Neural progenitor cell (in vitro differentiated cells): ENCODE measurements at regions not wholly inside any gene's neighbourhood (a gene's known extent, or its start where the extent isn't known, plus 50 kb on each side); places are given as distances from the start of the nearest gene placed in this dataset.
"Not testable (repeated sequence)": the region's sequence is repeated elsewhere in the genome, so short reads cannot be mapped to it uniquely, and the experiment has no call there.

Experiments
- DNase-seq: peaks from one replicate; pipeline ENCODE4 v3.0.0-alpha.2; 2016; ENCODE audit warnings: low spot score
- H2AFZ ChIP-seq: fragments of 200-600 bp; sonication (generic); replicated peaks from 2 replicates; pipeline ENCODE4 v1.6.1; 2016; ENCODE audit warnings: antibody characterized with exemption
- H3F3A ChIP-seq: fragments of 200-600 bp; sonication (generic); 2 replicates; pipeline ENCODE4 v1.6.1; 2016; ENCODE audit warnings: antibody characterized with exemption, low read depth
- H3K27ac ChIP-seq: fragments of 200-600 bp; sonication (generic); 2 replicates; pipeline ENCODE4 v1.5.1; 2016; ENCODE audit warnings: mild to moderate bottlenecking
- H3K27me3 ChIP-seq: fragments of 200-600 bp; sonication (generic); 2 replicates; pipeline ENCODE4 v1.6.1; 2016; ENCODE audit warnings: mild to moderate bottlenecking, moderate library complexity
- H3K36me3 ChIP-seq: fragments of 200-600 bp; sonication (generic); 2 replicates; pipeline ENCODE4 v1.5.1; 2016
- H3K4me1 ChIP-seq: fragments of 200-600 bp; sonication (generic); 2 replicates; pipeline ENCODE4 v1.6.1; 2016; ENCODE audit warnings: mixed run types
- H3K4me2 ChIP-seq: fragments of 200-600 bp; sonication (generic); 2 replicates; pipeline ENCODE4 v1.6.1; 2016
- H3K4me3 ChIP-seq: fragments of 200-600 bp; sonication (generic); 2 replicates; pipeline ENCODE4 v1.5.1; 2016
- H3K79me2 ChIP-seq: fragments of 200-600 bp; sonication (generic); 2 replicates; pipeline ENCODE4 v1.6.1; 2016; ENCODE audit warnings: low read depth
- H3K9ac ChIP-seq: fragments of 200-600 bp; sonication (generic); 2 replicates; pipeline ENCODE4 v1.6.1; 2016
- H3K9me3 ChIP-seq: fragments of 200-600 bp; sonication (generic); 2 replicates; pipeline ENCODE4 v1.5.1; 2016; ENCODE audit warnings: low read depth
- H4K20me1 ChIP-seq: fragments of 200-600 bp; sonication (generic); 2 replicates; pipeline ENCODE4 v1.6.1; 2016; ENCODE audit warnings: low read depth
- H3K27ac Mint-ChIP-seq: 3 replicates; pipeline ENCODE4 v1.8.0; 2021; ENCODE audit warnings: mixed read lengths
- H3K27me3 Mint-ChIP-seq: 2 replicates; pipeline ENCODE4 v1.8.0; 2022; ENCODE audit warnings: low read depth, mild to moderate bottlenecking, inconsistent platforms, moderate library complexity, mixed read lengths; ENCODE audit not compliant: insufficient read depth
- H3K36me3 Mint-ChIP-seq: 3 replicates; pipeline ENCODE4 v1.8.0; 2021; ENCODE audit warnings: mixed read lengths
- H3K4me1 Mint-ChIP-seq: 3 replicates; pipeline ENCODE4 v1.8.0; 2021; ENCODE audit warnings: mixed read lengths
- H3K4me3 Mint-ChIP-seq: 3 replicates; pipeline ENCODE4 v1.8.0; 2021; ENCODE audit warnings: mild to moderate bottlenecking, moderate library complexity, mixed read lengths
- H3K9me3 Mint-ChIP-seq: 3 replicates; pipeline ENCODE4 v1.8.0; 2020; ENCODE audit warnings: mixed read lengths
- CTCF ChIP-seq: fragments of 200-600 bp; sonication (generic); IDR thresholded peaks from 2 replicates; pipeline ENCODE4 v1.5.1; 2017; ENCODE audit warnings: antibody characterized with exemption, mild to moderate bottlenecking
- EZH2 ChIP-seq: fragments of 200-600 bp; sonication (generic); IDR thresholded peaks from 2 replicates; pipeline ENCODE4 v1.6.1; 2017; ENCODE audit warnings: antibody characterized with exemption, mild to moderate bottlenecking, moderate library complexity
- EZH2phosphoT487 ChIP-seq: fragments of 200-600 bp; sonication (generic); IDR thresholded peaks from 2 replicates; pipeline ENCODE4 v1.6.1; 2017; ENCODE audit warnings: antibody characterized with exemption

- peak; percentile 68 for TF ChIP-seq CTCF
- H3K36me3 Mint-ChIP-seq, H3K4me2 ChIP-seq, H3K9me3 Mint-ChIP-seq, H3K27ac ChIP-seq, H3K4me1 Mint-ChIP-seq, H3K27ac Mint-ChIP-seq, H2AFZ ChIP-seq, H3K36me3 ChIP-seq, H3K4me3 ChIP-seq, H4K20me1 ChIP-seq, H3K9me3 ChIP-seq, H3K79me2 ChIP-seq, H3K4me1 ChIP-seq, H3F3A ChIP-seq, H3K9ac ChIP-seq, H3K4me3 Mint-ChIP-seq: not testable (repeated sequence)
- peaks cover 11% of the 10 kb centered on the region for H3K27me3 Mint-ChIP-seq
- DNase-seq, result peak; percentile 77
- H3K27me3 ChIP-seq, result peaks cover 24% of the 10 kb centered on the region
Observed at GRCh38 chr3:75604286-75604934, 59.7 kb upstream of the FRG2C start.

GRCh38 chr3:75607996-75608395, 56.1 kb upstream of the FRG2C start:
- H3K27me3 Mint-ChIP-seq, result peaks cover 15% of the 10 kb centered on the region
- not testable (repeated sequence) for H3K36me3 ChIP-seq, H4K20me1 ChIP-seq, H3K27ac Mint-ChIP-seq, H3K4me3 ChIP-seq, H3K4me1 ChIP-seq, H3K9me3 ChIP-seq, H3K9me3 Mint-ChIP-seq, H3K4me1 Mint-ChIP-seq, H3K79me2 ChIP-seq, DNase-seq, H2AFZ ChIP-seq, H3K4me3 Mint-ChIP-seq, H3K27ac ChIP-seq, H3K9ac ChIP-seq, H3K36me3 Mint-ChIP-seq, H3K4me2 ChIP-seq, H3F3A ChIP-seq
- peaks cover 40% of the 10 kb centered on the region for H3K27me3 ChIP-seq

GRCh38 chr3:75609598-75609997, 54.5 kb upstream of the FRG2C start:
- H3K27ac ChIP-seq, H2AFZ ChIP-seq, H3K9me3 ChIP-seq, H3K27ac Mint-ChIP-seq, H3K4me1 Mint-ChIP-seq, H3K4me1 ChIP-seq, H3F3A ChIP-seq, H3K36me3 ChIP-seq, H3K36me3 Mint-ChIP-seq, H3K4me3 ChIP-seq, H3K9me3 Mint-ChIP-seq, DNase-seq, H3K9ac ChIP-seq, H3K4me3 Mint-ChIP-seq, H3K79me2 ChIP-seq, H3K4me2 ChIP-seq, H4K20me1 ChIP-seq: not testable (repeated sequence)
- peaks cover 40% of the 10 kb centered on the region for H3K27me3 ChIP-seq
- peaks cover 19% of the 10 kb centered on the region for H3K27me3 Mint-ChIP-seq

GRCh38 chr3:75610773-75611172, 53.4 kb upstream of the FRG2C start:
- H3K27ac Mint-ChIP-seq, result no peak overlapping the region
- TF ChIP-seq EZH2, result no peak
- TF ChIP-seq EZH2phosphoT487, result no peak
- no peak for TF ChIP-seq CTCF

GRCh38 chr3:75611724-75612460, 52.2 kb upstream of the FRG2C start:
- not testable (repeated sequence) for H4K20me1 ChIP-seq, H3K36me3 Mint-ChIP-seq, H3K4me1 Mint-ChIP-seq, H3K79me2 ChIP-seq, H2AFZ ChIP-seq, H3K9ac ChIP-seq, H3K36me3 ChIP-seq, H3K27ac Mint-ChIP-seq, H3K4me3 Mint-ChIP-seq, H3K27ac ChIP-seq, H3F3A ChIP-seq, H3K4me3 ChIP-seq, H3K9me3 ChIP-seq, DNase-seq, H3K4me2 ChIP-seq, H3K4me1 ChIP-seq, H3K9me3 Mint-ChIP-seq
- peaks cover 40% of the 10 kb centered on the region for H3K27me3 ChIP-seq
- peaks cover 21% of the 10 kb centered on the region for H3K27me3 Mint-ChIP-seq

More at GRCh38 chr3:75610773-75611172, 53.4 kb upstream of the FRG2C start:
- H4K20me1 ChIP-seq, result no peaks in the 10 kb centered on the region
- H3K4me3 ChIP-seq, result no peak overlapping the region
- no peaks in the 10 kb centered on the region for H3K9me3 ChIP-seq
- no peak for DNase-seq
- no peaks in the 10 kb centered on the region for H3K4me1 Mint-ChIP-seq
- H3K36me3 Mint-ChIP-seq, result no peaks in the 10 kb centered on the region
- no peak overlapping the region for H3K9ac ChIP-seq
- no peak overlapping the region for H2AFZ ChIP-seq
- H3F3A ChIP-seq, result no peaks in the 10 kb centered on the region
- H3K4me1 ChIP-seq, result no peaks in the 10 kb centered on the region
- H3K4me2 ChIP-seq, result no peak overlapping the region
- peaks cover 40% of the 10 kb centered on the region for H3K27me3 ChIP-seq
- H3K4me3 Mint-ChIP-seq, result no peak overlapping the region
- no peak overlapping the region for H3K27ac ChIP-seq
- peaks cover 19% of the 10 kb centered on the region for H3K27me3 Mint-ChIP-seq
- no peaks in the 10 kb centered on the region for H3K9me3 Mint-ChIP-seq
- no peaks in the 10 kb centered on the region for H3K36me3 ChIP-seq
- H3K79me2 ChIP-seq, result no peaks in the 10 kb centered on the region
